ENCODE measurements at regions not wholly inside any gene's neighbourhood (a gene's known extent, or its start where the extent isn't known, plus 50 kb on each side); places are given as distances from the start of the nearest gene placed in this dataset.
"Not testable (repeated sequence)": the region's sequence is repeated elsewhere in the genome, so short reads cannot be mapped to it uniquely, and the experiment has no call there.

DNA sequence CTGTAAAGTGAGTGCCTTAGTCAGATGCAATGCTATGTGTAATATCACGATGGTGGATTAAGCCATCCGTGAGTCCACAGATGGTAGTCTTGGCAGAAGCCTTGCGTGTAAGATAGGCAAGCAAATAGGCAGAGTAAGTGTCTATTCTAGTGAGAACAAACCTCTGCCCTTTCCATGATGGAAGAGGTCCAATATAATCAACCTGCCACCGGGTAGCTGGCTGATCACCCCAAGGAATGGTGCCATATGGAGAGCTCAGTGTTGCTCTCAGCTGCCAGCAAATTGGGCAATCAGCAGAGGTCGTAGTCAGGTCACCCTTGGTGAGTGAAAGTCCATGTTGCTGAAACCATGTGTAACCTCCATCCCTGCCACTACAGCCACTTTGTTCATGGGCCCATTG is 371.2 kb upstream of the LRFN5 start:
- H3K4me1 ChIP-seq, result no peaks in the 10 kb centered on the region
- no peaks in the 10 kb centered on the region for H3K36me3 ChIP-seq
- H3K27ac ChIP-seq, result no peak overlapping the region
- no peak overlapping the region for H3K4me3 ChIP-seq
- TF ChIP-seq EP300 (IDR thresholded peaks at IDR 0.05) (no peak), POLR2AphosphoS5 (IDR thresholded peaks at IDR 0.05) (no peak), POLR2A (IDR thresholded peaks at IDR 0.05) (no peak)
- TF ChIP-seq, protein P1, sequence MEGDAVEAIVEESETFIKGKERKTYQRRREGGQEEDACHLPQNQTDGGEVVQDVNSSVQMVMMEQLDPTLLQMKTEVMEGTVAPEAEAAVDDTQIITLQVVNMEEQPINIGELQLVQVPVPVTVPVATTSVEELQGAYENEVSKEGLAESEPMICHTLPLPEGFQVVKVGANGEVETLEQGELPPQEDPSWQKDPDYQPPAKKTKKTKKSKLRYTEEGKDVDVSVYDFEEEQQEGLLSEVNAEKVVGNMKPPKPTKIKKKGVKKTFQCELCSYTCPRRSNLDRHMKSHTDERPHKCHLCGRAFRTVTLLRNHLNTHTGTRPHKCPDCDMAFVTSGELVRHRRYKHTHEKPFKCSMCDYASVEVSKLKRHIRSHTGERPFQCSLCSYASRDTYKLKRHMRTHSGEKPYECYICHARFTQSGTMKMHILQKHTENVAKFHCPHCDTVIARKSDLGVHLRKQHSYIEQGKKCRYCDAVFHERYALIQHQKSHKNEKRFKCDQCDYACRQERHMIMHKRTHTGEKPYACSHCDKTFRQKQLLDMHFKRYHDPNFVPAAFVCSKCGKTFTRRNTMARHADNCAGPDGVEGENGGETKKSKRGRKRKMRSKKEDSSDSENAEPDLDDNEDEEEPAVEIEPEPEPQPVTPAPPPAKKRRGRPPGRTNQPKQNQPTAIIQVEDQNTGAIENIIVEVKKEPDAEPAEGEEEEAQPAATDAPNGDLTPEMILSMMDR (IDR thresholded peaks at IDR 0.05), result no peak
- peaks cover 0 to 6% (median 0%) of the 10 kb centered on the region in 4 donors for H3K9me3 ChIP-seq
- 79 to 86% methylated on average over 5 of the region's 5 CpGs for WGBS, 2 donors
- no peak for DNase-seq
- intact Hi-C loops (cut with DNase I), result no loop called here
- no peaks in the 10 kb centered on the region for H3K27me3 ChIP-seq

DNA sequence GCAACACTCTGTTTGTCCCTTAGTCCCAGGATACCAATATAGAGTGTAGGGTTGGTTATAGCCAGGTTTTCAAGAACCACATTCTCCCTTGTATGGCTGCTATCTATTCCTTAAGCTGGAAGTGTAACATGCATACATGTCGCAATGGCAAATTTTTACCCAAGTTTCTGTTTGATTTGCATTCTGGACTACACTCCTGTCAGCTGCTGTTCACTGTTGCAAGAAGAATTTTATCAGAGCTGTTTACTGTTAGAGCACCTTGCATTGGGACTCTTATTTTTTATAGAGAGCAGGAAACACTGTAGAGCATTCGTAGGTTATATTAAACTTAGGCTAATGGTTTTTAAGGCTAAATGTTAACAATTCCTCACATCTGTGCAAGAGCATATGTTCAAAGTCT is 376.0 kb upstream of the LRFN5 start:
- intact Hi-C loops (cut with DNase I), result no loop called here
- TF ChIP-seq, protein P1 (IDR thresholded peaks at IDR 0.05), result no peak
- TF ChIP-seq EP300 (IDR thresholded peaks at IDR 0.05) (no peak), POLR2A (IDR thresholded peaks at IDR 0.05) (no peak), POLR2AphosphoS5 (IDR thresholded peaks at IDR 0.05) (no peak)
- no peaks in the 10 kb centered on the region for H3K36me3 ChIP-seq
- no peak for DNase-seq
- 85 to 90% methylated on average over 2 of the region's 2 CpGs for WGBS, 2 donors
- no peaks in the 10 kb centered on the region for H3K27me3 ChIP-seq
- H3K27ac ChIP-seq, result no peak overlapping the region
- no peak overlapping the region for H3K4me3 ChIP-seq
- H3K9me3 ChIP-seq, result no peaks in the 10 kb centered on the region
- peaks cover 0 to 3% (median 0%) of the 10 kb centered on the region in 4 donors for H3K4me1 ChIP-seq

DNA sequence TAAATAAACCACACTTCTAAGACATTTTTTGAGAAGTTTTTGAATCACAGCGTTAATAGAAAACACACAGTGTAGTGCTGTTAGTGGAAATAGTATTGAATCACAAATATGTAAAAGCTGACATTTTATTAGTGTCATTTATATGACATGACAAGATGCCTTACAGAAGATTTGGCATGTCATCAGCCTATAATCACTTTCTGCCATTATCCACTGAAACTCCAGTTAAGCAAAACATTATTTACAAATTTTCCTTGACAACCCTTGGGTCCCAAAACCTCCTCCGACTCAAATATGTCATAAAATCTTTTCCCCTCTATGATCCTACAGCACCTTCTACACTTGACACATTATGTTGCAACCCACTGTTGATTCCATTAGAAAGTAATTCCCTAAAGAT is 376.9 kb upstream of the LRFN5 start:
- no peak for TF ChIP-seq POLR2AphosphoS5 (IDR thresholded peaks at IDR 0.05)
- no peak for TF ChIP-seq POLR2A (IDR thresholded peaks at IDR 0.05)
- no peak for TF ChIP-seq EP300 (IDR thresholded peaks at IDR 0.05)
- TF ChIP-seq, protein P1 (IDR thresholded peaks at IDR 0.05), result no peak
- H3K27me3 ChIP-seq, result no peaks in the 10 kb centered on the region
- 75 to 77% methylated on average over 2 of the region's 2 CpGs for WGBS, 2 donors

DNA sequence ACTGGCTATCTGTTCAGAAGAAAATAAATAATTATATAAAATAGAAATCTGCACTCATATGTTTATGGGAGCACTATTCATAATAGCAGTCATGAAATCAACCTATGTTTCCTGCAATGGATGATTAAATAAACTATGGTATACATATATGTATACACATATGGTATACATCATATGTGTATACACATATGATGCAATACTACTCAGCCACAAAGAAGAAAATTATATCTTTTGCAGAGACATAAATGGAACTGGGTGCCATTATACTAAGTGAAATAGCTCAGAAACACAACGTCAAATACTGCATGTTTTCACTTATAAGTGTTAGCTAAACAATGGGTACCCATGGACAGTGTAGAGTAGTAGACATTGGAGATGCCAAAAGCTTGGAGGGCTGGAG is 381.2 kb upstream of the LRFN5 start:
- peaks cover 0 to 3% (median 0%) of the 10 kb centered on the region in 4 donors for H3K4me1 ChIP-seq
- WGBS, 2 donors, result 76 to 87% methylated on average over 1 of the region's 1 CpG
- TF ChIP-seq POLR2AphosphoS5 (IDR thresholded peaks at IDR 0.05) (no peak), POLR2A (IDR thresholded peaks at IDR 0.05) (no peak), EP300 (IDR thresholded peaks at IDR 0.05) (no peak)
- TF ChIP-seq, protein P1 (IDR thresholded peaks at IDR 0.05), result no peak
- no peaks in the 10 kb centered on the region for H3K36me3 ChIP-seq
- no peaks in the 10 kb centered on the region for H3K9me3 ChIP-seq
- H3K4me3 ChIP-seq, result no peak overlapping the region
- no peak overlapping the region for H3K27ac ChIP-seq
- intact Hi-C loops (cut with DNase I), result no loop called here
- H3K27me3 ChIP-seq, result no peaks in the 10 kb centered on the region
- DNase-seq, result no peak

More for the DNA sequence above, 376.9 kb upstream of the LRFN5 start:
- H3K9me3 ChIP-seq, result no peaks in the 10 kb centered on the region
- no peak overlapping the region for H3K4me3 ChIP-seq
- H3K4me1 ChIP-seq, result peaks cover 0 to 3% (median 0%) of the 10 kb centered on the region in 4 donors
- no peak overlapping the region for H3K27ac ChIP-seq
- no peaks in the 10 kb centered on the region for H3K36me3 ChIP-seq
- no peak for DNase-seq
- intact Hi-C loops (cut with DNase I), result no loop called here

DNA sequence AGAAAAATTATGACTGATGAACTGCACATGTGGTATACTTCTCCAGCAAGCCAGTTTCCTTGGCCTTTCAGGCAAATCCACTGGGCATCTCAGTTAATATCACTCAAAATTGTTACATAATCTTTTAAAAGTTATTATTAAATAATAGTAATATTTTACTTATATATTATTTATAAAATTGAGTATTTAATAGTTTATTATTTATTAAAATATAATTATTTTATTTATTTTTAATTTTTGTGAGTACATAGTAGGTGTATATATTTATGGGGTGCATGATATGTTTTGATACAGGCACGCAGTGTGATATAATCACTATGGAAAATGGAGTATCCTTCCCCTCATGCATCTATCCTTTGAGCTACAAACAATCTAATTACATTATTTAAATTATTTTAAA is 384.1 kb upstream of the LRFN5 start:
- no peak overlapping the region for H3K4me3 ChIP-seq
- 69 to 81% methylated on average over 1 of the region's 1 CpG for WGBS, 2 donors
- H3K4me1 ChIP-seq, result no peaks in the 10 kb centered on the region
- peaks cover 0 to 2% (median 0%) of the 10 kb centered on the region in 4 donors for H3K9me3 ChIP-seq
- H3K27ac ChIP-seq, result no peak overlapping the region
- no peaks in the 10 kb centered on the region for H3K36me3 ChIP-seq
- intact Hi-C loops (cut with DNase I), result no loop called here
- TF ChIP-seq EP300 (IDR thresholded peaks at IDR 0.05) (no peak), POLR2A (IDR thresholded peaks at IDR 0.05) (no peak), POLR2AphosphoS5 (IDR thresholded peaks at IDR 0.05) (no peak)
- TF ChIP-seq, protein P1 (IDR thresholded peaks at IDR 0.05), result no peak
- no peaks in the 10 kb centered on the region for H3K27me3 ChIP-seq
- DNase-seq, result no peak

DNA sequence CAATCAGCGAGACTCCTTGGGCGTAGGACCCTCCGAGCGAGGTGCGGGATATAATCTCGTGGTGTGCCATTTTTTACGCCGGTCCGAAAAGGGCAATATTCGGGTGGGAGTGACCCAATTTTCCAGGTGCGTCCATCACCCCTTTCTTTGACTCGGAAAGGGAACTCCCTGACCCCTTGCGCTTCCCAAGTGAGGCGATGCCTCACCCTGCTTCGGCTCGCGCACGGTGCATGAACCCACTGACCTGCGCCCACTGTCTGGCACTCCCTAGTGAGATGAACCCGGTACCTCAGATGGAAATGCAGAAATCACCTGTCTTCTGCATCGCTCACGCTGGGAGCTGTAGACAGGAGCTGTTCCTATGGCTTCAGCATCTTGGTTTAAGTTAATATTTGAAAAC is 391.7 kb upstream of the LRFN5 start:
- intact Hi-C loops (cut with DNase I), result not testable (repeated sequence)
- 94 to 96% methylated on average over 22 of the region's 22 CpGs for WGBS, 2 donors

More for the DNA sequence above, 391.7 kb upstream of the LRFN5 start:
- H3K27ac ChIP-seq, H3K36me3 ChIP-seq, H3K4me3 ChIP-seq, H3K27me3 ChIP-seq, H3K4me1 ChIP-seq, H3K9me3 ChIP-seq, DNase-seq: not testable (repeated sequence)
